GM18499 (cell line): ENCODE measurements at regions not wholly inside any gene's neighbourhood (a gene's known extent, or its start where the extent isn't known, plus 50 kb on each side); places are given as distances from the start of the nearest gene placed in this dataset.

Experiments
- ATAC-seq: cut with Tn5 transposase; IDR thresholded peaks from one replicate; pipeline ENCODE4 v1.9.1; 2021; ENCODE audit warnings: moderate number of reproducible peaks; ENCODE audit not compliant: insufficient read depth, unreplicated experiment

- no peak for ATAC-seq
Measured at GRCh38 chr12:40602562-40602961, 89.7 kb upstream of the CNTN1 start.

- ATAC-seq, result peak; percentile 93
Measured at GRCh38 chr12:40614923-40615322, 77.3 kb upstream of the CNTN1 start.

GRCh38 chr12:40615590-40615989, 76.6 kb upstream of the CNTN1 start:
- ATAC-seq, result peak; percentile 11

GRCh38 chr12:40616383-40616915, 75.8 kb upstream of the CNTN1 start:
- no peak for ATAC-seq

GRCh38 chr12:40618636-40619035, 73.6 kb upstream of the CNTN1 start:
- no peak for ATAC-seq

GRCh38 chr12:40620564-40621019, 71.6 kb upstream of the CNTN1 start:
- ATAC-seq, result no peak

GRCh38 chr12:40622246-40622838, 69.9 kb upstream of the CNTN1 start:
- no peak for ATAC-seq

- no peak for ATAC-seq
Measured at GRCh38 chr12:40632171-40632570, 60.1 kb upstream of the CNTN1 start.

- no peak for ATAC-seq
Measured at GRCh38 chr12:40632933-40633332, 59.3 kb upstream of the CNTN1 start.

GRCh38 chr12:40634517-40635131, 57.6 kb upstream of the CNTN1 start:
- ATAC-seq, result no peak

- ATAC-seq, result no peak
Measured at GRCh38 chr12:40635141-40635731, 57.0 kb upstream of the CNTN1 start.
